ENCODE measurements at regions not wholly inside any gene's neighbourhood (a gene's known extent, or its start where the extent isn't known, plus 50 kb on each side); places are given as distances from the start of the nearest gene placed in this dataset.

DNA sequence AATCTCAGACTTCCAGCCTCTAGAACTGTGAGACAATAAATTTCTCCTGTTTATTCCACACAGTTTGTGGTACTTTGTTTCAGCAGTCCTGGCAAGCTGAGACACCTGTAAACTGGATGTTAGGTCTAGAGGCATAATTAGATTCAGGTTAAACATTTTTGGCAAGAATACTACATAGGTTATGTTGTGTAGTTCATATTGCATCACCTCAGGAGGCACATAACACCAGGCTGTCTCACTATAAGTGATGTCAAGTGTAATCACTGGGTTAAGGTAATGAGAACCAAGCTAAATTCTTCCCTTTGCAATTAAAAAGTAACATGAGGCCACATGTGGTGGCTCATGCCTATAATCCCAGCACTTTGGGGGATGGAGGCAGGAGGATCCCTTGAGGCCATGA, 214.2 kb downstream of the ZNF674 start:
- H3K9ac ChIP-seq (ENCODE audit: low read depth in 2 of 2, low read length in 2 of 2): no peak overlapping the region
- DNase-seq: no peak
- H3K9me3 ChIP-seq: no peaks in the 10 kb centered on the region
- TF ChIP-seq, protein P1, sequence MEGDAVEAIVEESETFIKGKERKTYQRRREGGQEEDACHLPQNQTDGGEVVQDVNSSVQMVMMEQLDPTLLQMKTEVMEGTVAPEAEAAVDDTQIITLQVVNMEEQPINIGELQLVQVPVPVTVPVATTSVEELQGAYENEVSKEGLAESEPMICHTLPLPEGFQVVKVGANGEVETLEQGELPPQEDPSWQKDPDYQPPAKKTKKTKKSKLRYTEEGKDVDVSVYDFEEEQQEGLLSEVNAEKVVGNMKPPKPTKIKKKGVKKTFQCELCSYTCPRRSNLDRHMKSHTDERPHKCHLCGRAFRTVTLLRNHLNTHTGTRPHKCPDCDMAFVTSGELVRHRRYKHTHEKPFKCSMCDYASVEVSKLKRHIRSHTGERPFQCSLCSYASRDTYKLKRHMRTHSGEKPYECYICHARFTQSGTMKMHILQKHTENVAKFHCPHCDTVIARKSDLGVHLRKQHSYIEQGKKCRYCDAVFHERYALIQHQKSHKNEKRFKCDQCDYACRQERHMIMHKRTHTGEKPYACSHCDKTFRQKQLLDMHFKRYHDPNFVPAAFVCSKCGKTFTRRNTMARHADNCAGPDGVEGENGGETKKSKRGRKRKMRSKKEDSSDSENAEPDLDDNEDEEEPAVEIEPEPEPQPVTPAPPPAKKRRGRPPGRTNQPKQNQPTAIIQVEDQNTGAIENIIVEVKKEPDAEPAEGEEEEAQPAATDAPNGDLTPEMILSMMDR (IDR thresholded peaks at IDR 0.05): no peak
- H3K4me1 ChIP-seq: no peaks in the 10 kb centered on the region
- H3K4me3 ChIP-seq: no peak overlapping the region
- H3K36me3 ChIP-seq: no peaks in the 10 kb centered on the region
- no peak overlapping the region for H3K27ac ChIP-seq
- intact Hi-C loops (cut with DNase I): no loop called here
- H3K27me3 ChIP-seq: no peaks in the 10 kb centered on the region

DNA sequence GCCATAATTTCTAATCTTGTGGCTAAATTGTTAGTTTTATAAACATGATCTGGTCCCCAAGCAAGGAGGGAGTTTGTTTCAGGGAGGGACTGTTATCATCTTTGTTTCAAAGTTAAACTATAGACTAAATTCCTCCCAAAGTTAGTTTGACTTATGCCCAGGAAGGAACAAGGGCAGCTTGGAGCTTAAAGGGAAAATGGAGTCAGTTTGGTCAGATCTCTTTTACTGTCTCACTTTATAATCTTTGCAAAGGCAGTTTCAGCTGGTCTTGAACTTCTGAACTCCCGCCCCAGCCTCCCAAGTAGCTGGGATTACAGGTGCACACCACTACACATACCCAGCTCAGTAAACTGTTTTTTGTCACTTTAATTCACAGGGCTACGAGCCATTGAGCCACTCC, 214.7 kb downstream of the ZNF674 start:
- no peaks in the 10 kb centered on the region for H3K9me3 ChIP-seq
- no peaks in the 10 kb centered on the region for H3K4me1 ChIP-seq
- no peak overlapping the region for H3K27ac ChIP-seq
- no peak for DNase-seq
- no peaks in the 10 kb centered on the region for H3K27me3 ChIP-seq
- TF ChIP-seq, protein P1 (IDR thresholded peaks at IDR 0.05): no peak
- H3K36me3 ChIP-seq: no peaks in the 10 kb centered on the region
- no peak overlapping the region for H3K4me3 ChIP-seq
- intact Hi-C loops (cut with DNase I): no loop called here
- no peak overlapping the region for H3K9ac ChIP-seq (ENCODE audit: low read depth in 2 of 2, low read length in 2 of 2)

DNA sequence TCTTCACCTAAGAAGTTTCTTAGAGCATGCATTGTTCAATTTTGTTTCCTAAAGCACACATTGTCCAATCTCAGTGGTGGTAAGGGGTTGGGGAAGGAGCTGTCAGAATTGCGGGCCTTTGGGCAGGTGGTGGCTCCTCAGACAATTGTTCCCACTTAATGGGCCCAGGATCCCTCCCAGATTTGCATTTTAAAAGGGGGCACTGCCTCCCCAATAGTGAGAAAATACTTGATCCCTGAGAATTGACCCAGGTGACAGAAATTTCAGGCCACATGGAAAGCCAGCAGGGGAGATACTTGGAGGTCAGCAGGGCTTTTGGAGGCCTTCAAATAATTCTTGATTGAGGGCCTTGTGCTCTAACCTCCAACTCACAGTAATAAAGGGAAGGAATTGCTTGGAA, 217.1 kb downstream of the ZNF674 start:
- intact Hi-C loops (cut with DNase I): no loop called here
- Histone ChIP-seq H3K4me3 (no peak overlapping the region), H3K9ac (ENCODE audit: low read depth in 2 of 2, low read length in 2 of 2) (no peak overlapping the region), H3K36me3 (no peaks in the 10 kb centered on the region), H3K27me3 (no peaks in the 10 kb centered on the region), H3K9me3 (no peaks in the 10 kb centered on the region), H3K27ac (no peak overlapping the region), H3K4me1 (no peaks in the 10 kb centered on the region)
- TF ChIP-seq, protein P1 (IDR thresholded peaks at IDR 0.05): no peak
- DNase-seq: no peak

DNA sequence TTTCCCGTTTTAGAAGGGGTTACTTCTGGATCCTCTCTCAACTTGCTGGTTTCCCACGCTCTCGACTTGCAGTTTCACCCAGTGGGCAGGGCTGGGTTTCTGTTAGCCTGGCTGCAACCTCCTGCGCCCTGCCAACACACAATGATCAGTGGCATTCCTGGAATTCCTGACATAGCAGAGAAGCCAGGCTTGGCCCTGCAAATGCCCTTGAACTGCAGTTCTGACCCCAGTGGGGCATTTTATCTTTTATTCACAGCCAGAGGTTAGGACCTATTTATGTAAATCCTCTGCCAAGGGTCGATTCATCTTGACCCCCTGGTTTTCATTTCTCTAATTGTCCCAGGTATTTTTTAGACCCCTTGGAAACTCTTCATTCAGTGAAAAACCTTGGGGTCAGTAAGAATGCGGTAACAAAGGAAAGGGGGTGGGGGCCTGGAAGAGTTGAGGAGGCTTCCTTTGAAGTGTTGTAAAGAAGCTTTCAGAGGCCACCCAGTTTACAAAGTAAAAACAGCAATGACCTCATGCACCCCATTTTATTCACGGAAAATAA, 217.6 kb downstream of the ZNF674 start:
- no peaks in the 10 kb centered on the region for H3K9me3 ChIP-seq
- no peaks in the 10 kb centered on the region for H3K36me3 ChIP-seq
- TF ChIP-seq, protein P1 (IDR thresholded peaks at IDR 0.05): no peak
- intact Hi-C loops (cut with DNase I): no loop called here
- no peaks in the 10 kb centered on the region for H3K4me1 ChIP-seq
- H3K27ac ChIP-seq: peak overlapping the region; percentile 30
- H3K4me3 ChIP-seq: no peak overlapping the region
- peak overlapping the region in 1 of 2 donors; percentile 9 for H3K9ac ChIP-seq (ENCODE audit: low read depth in 2 of 2, low read length in 2 of 2)
- peak; percentile 43 for DNase-seq
- no peaks in the 10 kb centered on the region for H3K27me3 ChIP-seq

DNA sequence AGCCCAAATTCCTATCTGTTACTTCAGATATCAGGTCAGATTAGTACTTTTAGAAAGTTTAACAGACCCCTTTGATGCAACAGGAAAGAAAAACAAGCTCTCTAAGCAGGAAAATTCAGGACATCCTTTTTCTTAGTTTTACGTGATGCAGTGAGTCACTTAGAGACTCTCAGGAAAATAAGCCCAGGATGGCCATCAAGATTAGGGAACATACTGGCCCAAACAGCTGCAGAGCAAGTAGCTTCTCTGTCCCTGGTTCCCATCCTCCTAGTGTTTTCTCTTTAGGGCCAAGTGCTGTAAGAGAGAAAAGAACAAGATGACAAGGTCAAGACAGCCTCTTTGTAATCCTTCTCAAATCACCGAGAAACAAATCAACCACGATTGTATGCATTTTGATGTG, 219.1 kb downstream of the ZNF674 start:
- TF ChIP-seq, protein P1 (IDR thresholded peaks at IDR 0.05): no peak

More for the DNA sequence above, 219.1 kb downstream of the ZNF674 start:
- intact Hi-C loops (cut with DNase I): no loop called here
- peak overlapping the region; percentile 39 for H3K27ac ChIP-seq
- H3K36me3 ChIP-seq: no peaks in the 10 kb centered on the region
- H3K4me1 ChIP-seq: no peaks in the 10 kb centered on the region
- H3K27me3 ChIP-seq: no peaks in the 10 kb centered on the region
- no peaks in the 10 kb centered on the region for H3K9me3 ChIP-seq
- H3K4me3 ChIP-seq: no peak overlapping the region
- DNase-seq: no peak
- no peak overlapping the region for H3K9ac ChIP-seq (ENCODE audit: low read depth in 2 of 2, low read length in 2 of 2)

All from colonic mucosa (tissue), 4 donors.